Thoracic aorta (tissue), 2 donors: ENCODE measurements at regions not wholly inside any gene's neighbourhood (a gene's known extent, or its start where the extent isn't known, plus 50 kb on each side); places are given as distances from the start of the nearest gene placed in this dataset.

Experiments
- ATAC-seq: fragments of 150-250 bp; one replicate; pipeline ENCODE4 v1.8.0; 2017; ENCODE audit warnings: low read depth; ENCODE audit not compliant: insufficient number of reproducible peaks, low FRiP score
- DNase-seq: peaks from one replicate; pipeline ENCODE4 v3.0.0-alpha.2; 2020; ENCODE audit warnings: low spot score
- H3K27ac ChIP-seq, 2 donors: fragments of 200-600 bp; sonication (generic); 1 replicate in 1 of 2; 2 replicates in 1 of 2; pipeline ENCODE4 v1.5.1; 2016; ENCODE audit warnings: mild to moderate bottlenecking in 2 of 2, moderate library complexity in 2 of 2
- H3K27me3 ChIP-seq: fragments of 200-600 bp; sonication (generic); replicated peaks from 2 replicates; pipeline ENCODE4 v1.6.0; 2016; ENCODE audit warnings: mild to moderate bottlenecking; ENCODE audit not compliant: insufficient read depth
- H3K36me3 ChIP-seq: fragments of 200-600 bp; sonication (generic); one replicate; pipeline ENCODE4 v1.5.1; 2016
- H3K4me1 ChIP-seq, 2 donors: fragments of 200-600 bp; sonication (generic); 1 replicate in 1 of 2; 2 replicates in 1 of 2; pipeline versions ENCODE4 v1.5.1 to v1.6.0; 2016; ENCODE audit warnings: low read depth in 2 of 2, mild to moderate bottlenecking in 1 of 2; ENCODE audit not compliant: control insufficient read depth in 1 of 2
- H3K4me3 ChIP-seq: fragments of 200-600 bp; sonication (generic); 2 replicates; pipeline ENCODE4 v1.5.1; 2016; ENCODE audit warnings: mild to moderate bottlenecking
- H3K9me3 ChIP-seq: fragments of 200-600 bp; sonication (generic); 2 replicates; pipeline ENCODE4 v1.5.1; 2016
- TF ChIP-seq, protein P1 (sequence below): fragments of 200-600 bp; sonication (generic); IDR thresholded peaks from one replicate; pipeline ENCODE4 v1.5.1; 2019; ENCODE audit warnings: antibody characterized with exemption

DNA sequence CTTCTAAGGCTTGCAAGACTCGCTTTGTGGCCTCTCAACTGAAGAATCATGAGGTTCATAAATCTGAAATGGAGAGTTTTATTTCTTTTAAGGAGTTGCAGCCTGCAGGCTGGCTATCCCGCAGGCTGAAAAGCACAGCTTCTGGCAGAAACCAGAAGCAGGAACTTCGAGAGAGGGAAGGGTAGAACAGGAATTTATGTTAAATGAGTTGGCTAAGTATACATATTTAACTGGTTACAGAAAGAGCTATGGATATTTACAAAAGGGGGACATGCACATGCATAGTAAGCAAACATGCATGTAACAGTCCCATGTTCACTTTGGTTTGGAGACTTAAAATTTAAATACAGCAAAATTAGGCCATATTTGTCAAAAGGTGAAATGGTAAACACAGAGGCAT lies 787.0 kb downstream of the TFAP2A start:
- Histone ChIP-seq H3K9me3 (peaks cover 4% of the 10 kb centered on the region), H3K4me3 (no peak overlapping the region), H3K36me3 (no peaks in the 10 kb centered on the region), H3K27me3 (no peaks in the 10 kb centered on the region), H3K27ac (no peak overlapping the region), H3K4me1 (no peaks in the 10 kb centered on the region)
- TF ChIP-seq, protein P1, sequence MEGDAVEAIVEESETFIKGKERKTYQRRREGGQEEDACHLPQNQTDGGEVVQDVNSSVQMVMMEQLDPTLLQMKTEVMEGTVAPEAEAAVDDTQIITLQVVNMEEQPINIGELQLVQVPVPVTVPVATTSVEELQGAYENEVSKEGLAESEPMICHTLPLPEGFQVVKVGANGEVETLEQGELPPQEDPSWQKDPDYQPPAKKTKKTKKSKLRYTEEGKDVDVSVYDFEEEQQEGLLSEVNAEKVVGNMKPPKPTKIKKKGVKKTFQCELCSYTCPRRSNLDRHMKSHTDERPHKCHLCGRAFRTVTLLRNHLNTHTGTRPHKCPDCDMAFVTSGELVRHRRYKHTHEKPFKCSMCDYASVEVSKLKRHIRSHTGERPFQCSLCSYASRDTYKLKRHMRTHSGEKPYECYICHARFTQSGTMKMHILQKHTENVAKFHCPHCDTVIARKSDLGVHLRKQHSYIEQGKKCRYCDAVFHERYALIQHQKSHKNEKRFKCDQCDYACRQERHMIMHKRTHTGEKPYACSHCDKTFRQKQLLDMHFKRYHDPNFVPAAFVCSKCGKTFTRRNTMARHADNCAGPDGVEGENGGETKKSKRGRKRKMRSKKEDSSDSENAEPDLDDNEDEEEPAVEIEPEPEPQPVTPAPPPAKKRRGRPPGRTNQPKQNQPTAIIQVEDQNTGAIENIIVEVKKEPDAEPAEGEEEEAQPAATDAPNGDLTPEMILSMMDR: no peak
- DNase-seq: no peak
- ATAC-seq: no peak

DNA sequence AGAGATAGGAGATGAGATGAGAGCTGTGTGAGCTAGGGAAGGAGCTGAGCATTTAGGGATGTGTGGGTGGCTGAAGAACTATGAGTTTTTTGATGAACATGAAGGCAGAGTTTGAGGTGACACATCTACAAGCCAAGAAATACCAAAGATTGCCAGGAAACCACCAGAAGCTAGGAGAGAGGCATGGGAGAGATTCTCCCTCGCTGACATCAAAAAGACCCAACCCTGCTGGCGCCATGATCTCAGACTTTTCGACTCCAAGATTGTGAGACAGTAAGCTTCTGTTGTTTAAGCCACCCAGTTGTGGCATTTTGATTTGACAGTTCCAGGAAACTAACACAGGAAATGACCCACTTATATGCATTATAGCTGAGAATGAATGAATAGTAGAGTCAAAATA lies 790.9 kb downstream of the TFAP2A start:
- no peaks in the 10 kb centered on the region for H3K27me3 ChIP-seq
- TF ChIP-seq, protein P1: no peak
- no peaks in the 10 kb centered on the region for H3K4me1 ChIP-seq
- H3K4me3 ChIP-seq: no peak overlapping the region
- H3K27ac ChIP-seq: no peak overlapping the region
- H3K36me3 ChIP-seq: no peaks in the 10 kb centered on the region
- no peak for ATAC-seq
- peaks cover 4% of the 10 kb centered on the region for H3K9me3 ChIP-seq
- no peak for DNase-seq

DNA sequence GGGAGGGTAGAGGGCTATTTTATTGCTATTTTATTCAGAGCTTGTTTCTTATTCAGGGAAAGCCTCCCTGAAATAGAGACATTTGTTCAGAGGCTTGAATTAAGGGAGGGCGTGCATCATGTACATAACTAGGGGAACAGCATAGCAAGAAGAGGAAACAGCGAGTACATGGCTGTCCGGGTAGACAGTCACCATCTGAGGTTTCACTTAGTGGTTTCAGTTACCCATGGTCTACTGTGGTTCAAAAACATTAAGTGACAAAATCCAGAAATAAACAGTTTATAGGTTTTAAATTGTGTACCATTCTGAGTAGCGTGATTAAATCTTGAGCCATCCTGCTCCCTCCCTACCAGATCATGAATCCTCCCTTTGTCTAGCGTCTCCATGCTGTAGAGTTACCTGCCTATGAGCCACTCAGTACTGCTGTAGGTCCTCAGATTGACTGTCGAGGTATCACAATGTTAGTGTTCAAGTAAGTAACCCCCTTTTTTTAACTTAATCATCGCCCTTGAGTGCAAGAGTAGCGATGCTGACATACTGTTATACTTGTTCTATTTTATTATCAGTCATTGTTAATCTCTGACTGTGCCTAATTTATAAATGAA lies 791.5 kb downstream of the TFAP2A start:
- no peak overlapping the region for H3K27ac ChIP-seq
- no peaks in the 10 kb centered on the region for H3K4me1 ChIP-seq
- H3K4me3 ChIP-seq: no peak overlapping the region
- TF ChIP-seq, protein P1: no peak
- peaks cover 4% of the 10 kb centered on the region for H3K9me3 ChIP-seq
- ATAC-seq (no peak), DNase-seq (no peak)
- no peaks in the 10 kb centered on the region for H3K36me3 ChIP-seq
- no peaks in the 10 kb centered on the region for H3K27me3 ChIP-seq

DNA sequence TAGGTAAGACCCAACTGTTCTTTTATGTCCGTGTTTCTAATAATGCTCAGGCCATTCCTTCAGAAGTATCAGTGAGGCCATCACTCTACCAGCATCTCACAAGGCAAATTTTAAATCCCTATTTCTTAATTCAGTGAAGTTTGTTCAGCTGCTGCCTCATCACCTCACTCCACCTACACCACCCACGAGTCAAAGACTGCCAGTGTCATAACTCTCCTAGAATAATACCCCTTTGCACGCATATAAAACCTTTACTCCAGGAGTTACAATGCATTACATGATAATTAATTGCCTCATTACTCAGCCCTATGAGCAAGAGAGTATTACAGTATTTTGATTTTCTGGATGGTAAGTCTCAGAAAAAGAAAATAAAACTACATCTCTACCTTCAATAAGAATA lies 793.6 kb downstream of the TFAP2A start:
- Histone ChIP-seq H3K9me3 (peaks cover 4% of the 10 kb centered on the region), H3K4me3 (no peak overlapping the region), H3K36me3 (no peaks in the 10 kb centered on the region), H3K27me3 (no peaks in the 10 kb centered on the region), H3K4me1 (no peaks in the 10 kb centered on the region), H3K27ac (no peak overlapping the region)
- TF ChIP-seq, protein P1: no peak
- ATAC-seq: no peak
- no peak for DNase-seq

DNA sequence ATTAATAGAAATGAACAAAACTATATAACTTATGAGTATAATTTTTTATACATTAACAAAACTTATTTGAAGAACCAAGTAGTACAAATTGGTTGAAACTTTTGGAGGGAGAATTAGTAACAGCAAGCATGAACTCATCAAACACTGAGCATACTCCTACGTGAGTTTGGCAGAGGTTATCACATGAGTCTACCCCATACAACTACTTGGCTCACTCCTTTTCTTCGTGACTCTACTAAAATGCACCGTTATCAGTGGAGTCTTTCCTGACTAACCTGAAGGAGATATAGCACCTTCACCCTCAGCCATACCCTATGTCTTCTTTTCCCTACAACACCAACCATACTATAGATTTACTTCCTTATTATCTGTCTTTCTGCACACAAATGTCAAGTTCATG lies 794.2 kb downstream of the TFAP2A start:
- H3K27ac ChIP-seq: no peak overlapping the region
- no peaks in the 10 kb centered on the region for H3K4me1 ChIP-seq
- H3K4me3 ChIP-seq: no peak overlapping the region
- no peaks in the 10 kb centered on the region for H3K27me3 ChIP-seq
- H3K36me3 ChIP-seq: no peaks in the 10 kb centered on the region
- TF ChIP-seq, protein P1: no peak
- no peak for DNase-seq
- peaks cover 3% of the 10 kb centered on the region for H3K9me3 ChIP-seq
- no peak for ATAC-seq
